ENCODE measurements at regions not wholly inside any gene's neighbourhood (a gene's known extent, or its start where the extent isn't known, plus 50 kb on each side); places are given as distances from the start of the nearest gene placed in this dataset.

DNA sequence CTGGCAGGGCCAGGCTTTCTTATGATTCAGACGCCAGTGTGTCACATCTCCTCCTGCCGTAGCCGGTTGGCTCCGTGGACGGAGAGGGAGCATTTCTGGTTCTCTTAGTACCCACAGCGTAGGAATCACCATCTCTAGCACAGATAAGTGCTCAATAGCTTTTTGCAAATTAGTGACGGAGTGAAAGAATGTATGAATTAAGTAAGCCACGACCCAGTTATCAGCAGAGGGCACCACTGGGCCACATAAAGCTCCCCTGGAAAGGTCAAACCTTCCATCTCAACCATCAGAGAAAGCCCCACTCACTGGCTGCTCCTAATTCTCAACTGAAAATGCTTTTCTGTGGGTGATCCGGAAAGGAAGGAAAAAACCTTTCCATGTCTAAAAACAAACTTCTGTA, 317.0 kb upstream of the ADCY2 start:
- no TSS peak for BruUV-seq (replicated peaks)
- peak; percentile 5 for DNase-seq (ENCODE audit: unreplicated experiment)
- H3K27me3 Mint-ChIP-seq (ENCODE audit: insufficient read depth, unreplicated experiment): peaks cover 25% of the 10 kb centered on the region
- POLR2A ChIA-PET: no interaction called here
- CTCF ChIA-PET: interaction anchor here (1.0 kb wide), 1 partner anchor 14 kb away, joined by 3 read pairs; no protein-coding TSS in a partner anchor
- H3K27ac Mint-ChIP-seq (ENCODE audit: low read depth, unreplicated experiment): no peak overlapping the region
- H3K4me3 Mint-ChIP-seq (ENCODE audit: unreplicated experiment): no peak overlapping the region
- no peaks in the 10 kb centered on the region for H3K9me3 Mint-ChIP-seq (ENCODE audit: unreplicated experiment)
- TF ChIP-seq, protein P1, sequence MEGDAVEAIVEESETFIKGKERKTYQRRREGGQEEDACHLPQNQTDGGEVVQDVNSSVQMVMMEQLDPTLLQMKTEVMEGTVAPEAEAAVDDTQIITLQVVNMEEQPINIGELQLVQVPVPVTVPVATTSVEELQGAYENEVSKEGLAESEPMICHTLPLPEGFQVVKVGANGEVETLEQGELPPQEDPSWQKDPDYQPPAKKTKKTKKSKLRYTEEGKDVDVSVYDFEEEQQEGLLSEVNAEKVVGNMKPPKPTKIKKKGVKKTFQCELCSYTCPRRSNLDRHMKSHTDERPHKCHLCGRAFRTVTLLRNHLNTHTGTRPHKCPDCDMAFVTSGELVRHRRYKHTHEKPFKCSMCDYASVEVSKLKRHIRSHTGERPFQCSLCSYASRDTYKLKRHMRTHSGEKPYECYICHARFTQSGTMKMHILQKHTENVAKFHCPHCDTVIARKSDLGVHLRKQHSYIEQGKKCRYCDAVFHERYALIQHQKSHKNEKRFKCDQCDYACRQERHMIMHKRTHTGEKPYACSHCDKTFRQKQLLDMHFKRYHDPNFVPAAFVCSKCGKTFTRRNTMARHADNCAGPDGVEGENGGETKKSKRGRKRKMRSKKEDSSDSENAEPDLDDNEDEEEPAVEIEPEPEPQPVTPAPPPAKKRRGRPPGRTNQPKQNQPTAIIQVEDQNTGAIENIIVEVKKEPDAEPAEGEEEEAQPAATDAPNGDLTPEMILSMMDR (IDR thresholded peaks at IDR 0.05; ENCODE audit: unreplicated experiment): no peak
- H3K4me1 Mint-ChIP-seq (ENCODE audit: insufficient read depth, unreplicated experiment): no peaks in the 10 kb centered on the region
- H3K36me3 Mint-ChIP-seq (ENCODE audit: insufficient read depth, unreplicated experiment): no peaks in the 10 kb centered on the region
- intact Hi-C loops (cut with micrococcal nuclease): loop anchor here (10.0 kb wide), 1 partner anchor 666 kb away; no protein-coding TSS in a partner anchor

DNA sequence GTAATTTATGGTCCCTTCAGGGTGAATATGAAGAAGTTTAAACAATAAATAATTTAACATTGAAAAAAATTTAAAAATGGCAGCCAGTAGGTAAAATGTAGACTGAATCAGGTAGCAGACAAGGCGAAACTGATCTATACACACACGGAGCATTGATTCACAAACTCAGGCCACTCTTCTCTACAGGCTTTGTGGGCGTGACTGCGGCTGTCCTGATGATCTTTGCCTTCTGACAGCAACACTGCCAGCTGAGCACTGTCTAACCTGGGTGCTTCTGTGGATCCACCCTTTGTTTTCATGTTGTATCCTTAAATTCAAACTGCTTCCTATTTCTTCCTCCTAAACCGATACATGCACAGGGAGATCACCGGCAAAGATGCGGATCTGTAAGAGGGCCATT, 315.4 kb upstream of the ADCY2 start:
- TF ChIP-seq, protein P1 (IDR thresholded peaks at IDR 0.05; ENCODE audit: unreplicated experiment): no peak
- no peaks in the 10 kb centered on the region for H3K4me1 Mint-ChIP-seq (ENCODE audit: insufficient read depth, unreplicated experiment)
- CTCF ChIA-PET: interaction anchor here (0.7 kb wide), 1 partner anchor 322 kb away, joined by 5 read pairs; no protein-coding TSS in a partner anchor

DNA sequence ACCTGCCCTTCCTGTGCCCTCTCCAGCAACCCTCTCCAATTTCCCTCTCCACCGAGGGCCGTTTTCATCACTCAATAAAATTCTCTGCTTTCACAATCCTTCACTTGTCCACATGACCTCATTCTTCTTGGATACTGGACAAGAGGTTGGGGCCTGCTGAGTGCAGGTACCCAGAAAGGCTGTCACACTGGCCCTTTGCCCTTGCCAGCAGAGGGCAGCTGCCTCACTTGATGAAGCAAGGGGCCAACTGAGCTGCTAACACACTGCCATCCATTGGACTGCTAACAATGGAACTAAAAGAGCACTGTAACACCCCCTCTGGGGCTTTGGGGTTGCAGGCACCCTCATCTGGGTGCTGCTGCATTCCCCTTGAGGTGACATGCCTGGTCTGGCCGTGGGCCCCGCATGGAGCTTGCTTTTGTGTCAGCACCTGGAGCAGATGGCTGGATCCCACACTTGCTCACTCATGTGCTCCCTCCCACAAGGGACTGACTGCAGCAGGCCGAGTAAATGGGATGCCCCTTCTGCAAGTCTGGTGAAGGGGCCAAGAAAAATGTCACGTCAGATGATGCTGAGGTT, 308.1 kb upstream of the ADCY2 start:
- POLR2A ChIA-PET: no interaction called here
- CTCF ChIA-PET: no interaction called here
- no TSS peak for BruUV-seq (replicated peaks)
- Mint-ChIP-seq H3K4me1 (ENCODE audit: insufficient read depth, unreplicated experiment) (no peaks in the 10 kb centered on the region), H3K36me3 (ENCODE audit: insufficient read depth, unreplicated experiment) (no peaks in the 10 kb centered on the region), H3K9me3 (ENCODE audit: unreplicated experiment) (peaks cover 17% of the 10 kb centered on the region), H3K27ac (ENCODE audit: low read depth, unreplicated experiment) (no peak overlapping the region), H3K27me3 (ENCODE audit: insufficient read depth, unreplicated experiment) (no peaks in the 10 kb centered on the region), H3K4me3 (ENCODE audit: unreplicated experiment) (no peak overlapping the region)
- no peak for DNase-seq (ENCODE audit: unreplicated experiment)
- TF ChIP-seq, protein P1 (IDR thresholded peaks at IDR 0.05; ENCODE audit: unreplicated experiment): no peak
- intact Hi-C loops (cut with micrococcal nuclease): no loop called here

More for the DNA sequence above, 315.4 kb upstream of the ADCY2 start:
- DNase-seq (ENCODE audit: unreplicated experiment): no peak
- POLR2A ChIA-PET: no interaction called here
- no peak overlapping the region for H3K27ac Mint-ChIP-seq (ENCODE audit: low read depth, unreplicated experiment)
- intact Hi-C loops (cut with micrococcal nuclease): no loop called here
- no peaks in the 10 kb centered on the region for H3K36me3 Mint-ChIP-seq (ENCODE audit: insufficient read depth, unreplicated experiment)
- no peaks in the 10 kb centered on the region for H3K9me3 Mint-ChIP-seq (ENCODE audit: unreplicated experiment)
- BruUV-seq (replicated peaks): no TSS peak
- H3K4me3 Mint-ChIP-seq (ENCODE audit: unreplicated experiment): no peak overlapping the region
- peaks cover 25% of the 10 kb centered on the region for H3K27me3 Mint-ChIP-seq (ENCODE audit: insufficient read depth, unreplicated experiment)

DNA sequence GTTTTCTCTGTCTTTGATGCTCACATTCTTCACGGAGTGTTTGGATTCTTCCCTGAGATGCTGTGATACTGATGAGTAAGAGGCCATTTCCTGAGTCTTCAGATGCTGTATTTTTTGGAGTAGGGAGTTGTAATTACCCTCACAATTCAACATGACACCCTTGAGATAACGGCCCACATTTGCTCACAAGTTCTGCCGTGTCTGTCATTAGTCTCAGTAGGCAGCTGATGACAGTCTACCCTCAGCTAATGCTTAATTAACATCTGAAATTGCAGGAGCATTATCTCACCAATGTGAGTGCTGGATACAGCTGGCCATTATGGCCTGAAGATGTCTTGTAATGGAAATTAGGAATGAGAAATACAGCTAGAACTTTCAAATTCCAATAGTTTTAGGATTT, 307.1 kb upstream of the ADCY2 start:
- ChIA-PET CTCF (interaction anchor here (0.8 kb wide), 1 partner anchor 1112 kb away, joined by 3 read pairs; no protein-coding TSS in a partner anchor), POLR2A (no interaction called here)
- intact Hi-C loops (cut with micrococcal nuclease): no loop called here
- Mint-ChIP-seq H3K4me1 (ENCODE audit: insufficient read depth, unreplicated experiment) (no peaks in the 10 kb centered on the region), H3K4me3 (ENCODE audit: unreplicated experiment) (no peak overlapping the region), H3K36me3 (ENCODE audit: insufficient read depth, unreplicated experiment) (no peaks in the 10 kb centered on the region), H3K27ac (ENCODE audit: low read depth, unreplicated experiment) (no peak overlapping the region), H3K27me3 (ENCODE audit: insufficient read depth, unreplicated experiment) (no peaks in the 10 kb centered on the region), H3K9me3 (ENCODE audit: unreplicated experiment) (peaks cover 17% of the 10 kb centered on the region)
- TF ChIP-seq, protein P1 (IDR thresholded peaks at IDR 0.05; ENCODE audit: unreplicated experiment): no peak
- no peak for DNase-seq (ENCODE audit: unreplicated experiment)
- BruUV-seq (replicated peaks): no TSS peak

Measured in MCF 10A (cell line).